ENCODE measurements at regions not wholly inside any gene's neighbourhood (a gene's known extent, or its start where the extent isn't known, plus 50 kb on each side); places are given as distances from the start of the nearest gene placed in this dataset.

GRCh38 chr13:74930402-74931165 lies 551.4 kb downstream of the TBC1D4 start:
- no peak for DNase-seq

GRCh38 chr13:74929436-74929835 lies 552.5 kb downstream of the TBC1D4 start:
- DNase-seq = no peak

GRCh38 chr13:74927823-74928222 lies 554.1 kb downstream of the TBC1D4 start:
- no peak for DNase-seq

DNA sequence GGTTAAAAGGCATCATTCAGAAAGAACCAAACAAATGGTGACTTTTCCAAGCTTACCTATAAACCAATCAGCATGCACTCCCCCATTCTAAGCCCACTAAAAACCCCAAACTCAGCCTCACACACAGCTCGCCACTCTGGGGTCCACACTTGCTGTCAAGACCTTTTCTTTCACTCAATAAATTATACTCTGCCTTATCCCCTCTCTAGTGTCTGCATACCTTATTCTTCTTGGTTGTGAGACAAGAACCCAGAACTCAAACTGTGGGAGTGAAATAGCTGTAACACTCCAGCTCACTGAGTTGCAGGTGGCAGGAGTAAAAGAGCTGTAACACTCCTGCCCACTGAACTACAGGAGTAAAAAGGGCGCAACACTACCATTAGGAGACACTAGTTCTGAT lies 559.0 kb downstream of the TBC1D4 start:
- DNase-seq = no peak

DNA sequence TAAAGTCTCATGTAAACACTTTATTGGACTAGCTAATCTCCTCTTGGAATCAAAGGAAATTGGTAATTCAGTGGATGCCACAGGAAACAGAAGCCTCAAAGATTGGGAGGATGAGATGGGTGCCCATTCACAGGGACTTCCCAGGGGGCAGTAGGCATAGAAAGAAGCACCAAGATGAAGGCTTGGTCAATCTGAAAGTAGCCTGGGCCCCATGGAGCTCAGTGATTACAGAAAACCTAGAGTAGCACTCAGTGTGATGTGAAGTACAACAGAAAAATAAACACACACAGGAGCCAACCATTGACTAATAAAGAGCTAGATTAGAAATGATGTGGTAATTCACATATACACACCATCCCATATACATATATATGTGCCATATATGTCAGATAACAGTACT lies 560.6 kb downstream of the TBC1D4 start:
- peak; percentile 12 for DNase-seq

DNA sequence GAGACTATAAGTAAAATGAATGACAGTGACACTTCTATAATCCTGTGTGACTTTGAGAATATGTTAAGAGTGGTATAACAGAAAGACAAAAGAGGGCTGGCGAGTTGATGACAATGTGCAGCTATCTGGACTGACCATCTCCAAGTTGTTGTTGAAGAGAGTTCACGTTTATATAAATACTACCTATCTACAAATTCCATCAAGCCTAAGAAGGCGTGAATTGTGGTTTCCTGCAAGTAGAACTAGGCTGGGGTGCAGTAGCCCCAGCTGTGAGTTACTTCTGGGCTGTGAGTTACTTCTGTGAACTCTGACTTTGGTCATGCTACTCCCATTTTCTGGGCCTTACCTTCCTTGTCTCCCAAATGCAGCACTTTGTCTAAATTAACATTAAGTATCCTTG lies 561.0 kb downstream of the TBC1D4 start:
- no peak for DNase-seq

GRCh38 chr13:74920361-74920760 lies 561.6 kb downstream of the TBC1D4 start:
- DNase-seq = no peak

- no peak for DNase-seq
Measured at GRCh38 chr13:74919914-74920313, 562.1 kb downstream of the TBC1D4 start.

GRCh38 chr13:74912898-74913297 lies 569.1 kb downstream of the TBC1D4 start:
- DNase-seq = no peak

DNA sequence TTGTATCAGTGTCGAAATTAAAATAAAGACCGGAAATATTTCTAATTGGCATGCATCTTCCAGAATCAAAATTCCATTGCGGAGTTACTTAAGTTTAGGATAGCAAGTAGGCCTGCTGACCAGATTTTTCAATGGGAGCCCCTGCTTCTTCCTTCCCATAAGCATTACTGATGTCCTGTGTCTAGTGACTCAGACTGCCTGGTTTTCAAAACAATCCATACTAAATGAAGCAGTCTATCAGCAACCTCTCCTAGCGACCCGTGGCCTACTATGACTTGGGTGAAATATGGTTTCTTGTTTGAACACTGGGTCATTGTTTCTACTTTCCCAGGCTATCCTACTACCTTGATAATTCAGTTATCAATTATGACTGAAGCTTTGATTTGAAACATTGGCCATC lies 571.6 kb downstream of the TBC1D4 start:
- DNase-seq = no peak

DNA sequence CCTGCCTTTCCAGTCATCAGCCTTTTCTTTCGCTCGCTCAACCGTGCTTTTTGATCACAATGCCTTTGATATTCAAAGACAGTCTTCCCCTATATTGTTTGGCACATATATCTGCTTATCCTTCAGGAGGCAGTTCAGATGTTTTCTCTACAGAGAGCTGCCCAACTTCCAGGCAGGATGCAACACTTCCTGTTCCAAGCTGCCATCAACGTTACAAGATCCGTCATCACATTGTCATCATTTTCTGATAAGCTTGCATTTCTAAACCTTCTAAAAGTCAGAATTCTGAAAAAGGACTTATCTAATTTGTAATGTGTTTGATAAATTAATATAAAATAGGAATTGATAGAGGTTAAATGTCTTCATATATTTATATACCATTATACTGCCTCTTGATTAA lies 574.2 kb downstream of the TBC1D4 start:
- no peak for DNase-seq

- no peak for DNase-seq
Measured at GRCh38 chr13:74904556-74904955, 577.4 kb downstream of the TBC1D4 start.

DNA sequence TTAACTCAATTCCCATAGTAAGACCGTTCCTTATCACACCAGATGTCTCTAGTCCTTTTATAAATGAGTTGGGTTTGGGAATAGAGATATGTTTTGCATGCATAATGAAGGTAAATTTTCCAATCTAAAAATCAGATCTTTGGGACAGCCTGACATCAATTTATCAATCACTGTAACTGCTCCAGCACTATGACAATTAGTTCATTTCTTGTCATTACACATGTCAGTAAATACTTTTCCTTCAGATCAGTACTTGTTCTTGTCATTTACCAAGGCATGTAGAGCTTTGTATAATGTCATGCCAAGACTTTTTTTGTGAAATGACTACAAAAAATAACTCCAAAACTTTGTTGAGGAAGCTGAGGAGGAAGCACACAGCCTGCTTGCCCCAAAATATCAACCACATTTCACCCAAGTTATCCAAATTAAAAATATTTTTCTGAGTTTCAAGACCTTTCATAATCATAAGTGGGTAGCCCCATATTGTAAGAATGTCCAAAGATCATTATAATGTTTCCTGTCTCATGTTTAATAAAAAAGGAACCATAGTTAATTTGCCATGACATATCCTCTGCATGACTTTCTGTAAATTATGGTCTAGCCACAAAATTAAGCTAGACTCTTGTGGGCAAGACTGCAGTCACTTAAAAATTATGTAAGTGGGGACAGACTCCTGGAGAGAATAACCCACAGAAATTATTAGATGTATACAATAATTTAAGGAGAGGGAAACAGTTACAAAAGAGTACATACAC lies 586.8 kb downstream of the TBC1D4 start:
- no peak for DNase-seq

GRCh38 chr13:74892096-74892495 lies 589.9 kb downstream of the TBC1D4 start:
- DNase-seq = no peak

DNA sequence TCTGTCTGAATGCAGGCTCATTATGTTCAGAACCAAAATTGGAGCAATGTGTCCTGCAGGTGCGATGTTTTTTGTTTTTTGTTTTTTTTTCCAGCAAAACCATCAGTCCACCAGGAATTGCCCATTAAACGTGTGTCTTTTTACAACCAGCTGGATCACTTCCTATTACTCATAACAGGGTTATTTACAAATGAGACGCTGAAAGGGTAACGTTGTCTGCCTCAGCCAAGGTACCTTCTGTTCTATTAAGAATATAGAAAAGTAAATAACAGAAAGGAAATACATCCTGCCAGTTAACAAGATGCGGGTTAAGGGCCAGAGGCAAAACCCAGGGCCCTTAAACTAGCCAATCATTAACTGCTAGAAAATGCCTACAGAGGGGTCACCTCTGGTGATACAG lies 590.4 kb downstream of the TBC1D4 start:
- no peak for DNase-seq

- no peak for DNase-seq
Measured at GRCh38 chr13:74889321-74889720, 592.6 kb downstream of the TBC1D4 start.

GRCh38 chr13:74886502-74886901 lies 595.5 kb downstream of the TBC1D4 start:
- DNase-seq = no peak

DNA sequence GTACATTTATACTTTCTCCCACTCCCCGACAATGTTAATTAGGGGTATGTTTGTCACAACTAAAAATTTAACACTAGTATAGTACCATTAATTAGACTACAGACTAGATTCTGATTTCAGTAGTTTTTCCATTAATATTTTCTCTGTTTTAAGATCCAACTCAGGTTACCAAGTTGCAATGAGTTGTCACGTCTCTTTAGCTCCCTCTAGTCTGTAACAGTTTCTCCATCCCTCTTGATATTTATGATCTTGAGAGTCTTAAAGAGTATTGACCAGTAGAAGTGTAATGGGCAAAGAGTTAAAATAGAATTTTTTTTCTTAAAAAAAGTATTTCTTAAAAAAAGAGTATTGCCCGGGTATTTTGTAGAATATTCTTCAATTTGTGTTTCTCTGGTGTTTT lies 598.1 kb downstream of the TBC1D4 start:
- DNase-seq = no peak

- DNase-seq = no peak
Measured at GRCh38 chr13:74871369-74872070, 610.4 kb downstream of the TBC1D4 start.

DNA sequence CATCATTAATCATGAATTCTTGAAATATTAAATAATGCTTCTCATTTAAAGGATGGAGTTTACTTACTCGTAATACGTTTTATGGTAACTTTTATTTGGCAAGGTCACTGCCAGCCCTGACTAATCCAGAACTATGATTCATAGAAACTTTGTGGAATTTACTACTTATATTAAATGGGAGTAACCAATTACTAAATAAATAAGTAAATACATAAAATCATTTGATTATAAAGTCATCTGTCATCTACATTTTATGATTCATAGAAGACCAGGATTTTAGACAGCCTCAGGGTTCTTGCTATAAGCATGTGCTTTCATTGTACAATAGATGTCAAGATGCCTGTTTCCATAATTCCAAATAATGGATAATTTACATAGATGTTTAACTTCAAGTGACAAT lies 611.1 kb downstream of the TBC1D4 start:
- no peak for DNase-seq

DNA sequence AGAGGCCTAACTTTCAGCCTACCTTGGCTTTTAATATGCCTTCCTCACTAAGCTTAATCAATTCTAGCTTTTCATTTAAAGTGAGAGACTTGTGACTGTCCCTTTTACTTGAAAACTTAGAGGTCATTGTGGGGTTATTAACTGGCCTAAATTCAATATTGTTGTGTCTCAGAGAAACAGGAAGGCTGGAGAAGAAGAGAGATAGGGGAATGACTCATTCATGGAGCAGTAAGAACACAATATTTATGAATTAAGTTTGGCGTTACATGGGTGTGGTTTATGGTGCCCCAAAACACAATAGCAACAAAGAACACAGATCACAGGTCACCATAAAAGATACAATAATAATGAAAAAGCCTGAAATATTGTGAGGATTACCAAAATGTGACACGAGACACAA lies 612.1 kb downstream of the TBC1D4 start:
- DNase-seq = no peak

- DNase-seq = no peak
Measured at GRCh38 chr13:74868049-74868448, 613.9 kb downstream of the TBC1D4 start.

DNA sequence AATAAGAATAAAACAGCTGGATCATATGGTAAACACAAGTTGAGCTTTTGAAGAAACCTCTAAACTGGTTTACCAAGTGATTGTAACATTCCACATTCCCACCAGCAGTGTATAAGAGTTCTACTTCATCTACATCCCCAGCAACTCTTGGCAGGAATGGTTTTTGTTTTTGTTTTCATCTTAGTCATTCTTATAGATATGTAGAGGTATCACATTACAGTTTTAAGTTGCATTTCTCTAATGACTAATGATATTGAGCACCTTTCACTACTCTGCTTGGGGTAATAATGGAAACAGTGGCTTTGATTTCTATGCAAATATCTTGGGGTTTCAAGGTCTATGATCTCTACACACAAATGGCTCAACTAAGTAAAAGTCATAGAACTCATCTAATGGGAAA lies 614.5 kb downstream of the TBC1D4 start:
- DNase-seq = no peak

DNA sequence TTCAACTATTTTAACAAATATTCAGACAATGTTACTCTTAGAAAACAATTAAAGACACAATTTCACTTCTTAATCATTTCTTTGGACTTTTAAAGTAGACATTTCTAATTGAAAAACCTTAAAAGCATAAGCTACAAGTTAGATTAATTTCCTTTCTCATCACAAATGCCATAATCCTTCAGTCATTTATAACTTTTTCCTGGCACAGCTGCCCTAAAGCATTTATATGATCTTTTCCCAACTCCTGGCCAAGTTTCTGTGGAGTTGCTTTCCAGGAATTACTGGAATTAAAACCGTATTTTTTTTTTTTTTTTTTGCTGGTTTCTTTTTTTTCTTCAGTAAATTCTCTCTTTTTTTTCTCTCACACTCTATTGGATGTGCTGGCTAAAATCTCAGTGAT lies 615.9 kb downstream of the TBC1D4 start:
- no peak for DNase-seq
